ENCODE measurements at regions not wholly inside any gene's neighbourhood (a gene's known extent, or its start where the extent isn't known, plus 50 kb on each side); places are given as distances from the start of the nearest gene placed in this dataset.

DNA sequence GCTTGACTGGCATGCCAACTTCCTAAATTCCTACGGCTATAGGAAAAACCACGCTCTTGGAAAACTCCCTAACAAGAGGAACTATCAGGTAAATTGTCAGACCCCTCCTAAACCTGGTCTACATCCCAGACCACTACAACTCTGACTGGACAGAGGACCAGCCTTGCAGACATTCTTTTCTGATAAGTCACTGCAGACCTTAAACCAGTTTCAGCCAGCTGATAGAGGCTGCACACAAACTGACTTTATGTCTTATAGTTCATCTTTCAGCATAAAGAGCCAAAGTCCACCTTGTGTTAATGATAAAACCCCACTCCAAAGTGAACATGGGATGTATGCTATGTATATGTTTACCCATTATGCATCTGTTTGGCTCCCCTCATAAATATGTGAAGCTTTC, 166.6 kb downstream of the KTN1 start:
- TF ChIP-seq, protein P1, sequence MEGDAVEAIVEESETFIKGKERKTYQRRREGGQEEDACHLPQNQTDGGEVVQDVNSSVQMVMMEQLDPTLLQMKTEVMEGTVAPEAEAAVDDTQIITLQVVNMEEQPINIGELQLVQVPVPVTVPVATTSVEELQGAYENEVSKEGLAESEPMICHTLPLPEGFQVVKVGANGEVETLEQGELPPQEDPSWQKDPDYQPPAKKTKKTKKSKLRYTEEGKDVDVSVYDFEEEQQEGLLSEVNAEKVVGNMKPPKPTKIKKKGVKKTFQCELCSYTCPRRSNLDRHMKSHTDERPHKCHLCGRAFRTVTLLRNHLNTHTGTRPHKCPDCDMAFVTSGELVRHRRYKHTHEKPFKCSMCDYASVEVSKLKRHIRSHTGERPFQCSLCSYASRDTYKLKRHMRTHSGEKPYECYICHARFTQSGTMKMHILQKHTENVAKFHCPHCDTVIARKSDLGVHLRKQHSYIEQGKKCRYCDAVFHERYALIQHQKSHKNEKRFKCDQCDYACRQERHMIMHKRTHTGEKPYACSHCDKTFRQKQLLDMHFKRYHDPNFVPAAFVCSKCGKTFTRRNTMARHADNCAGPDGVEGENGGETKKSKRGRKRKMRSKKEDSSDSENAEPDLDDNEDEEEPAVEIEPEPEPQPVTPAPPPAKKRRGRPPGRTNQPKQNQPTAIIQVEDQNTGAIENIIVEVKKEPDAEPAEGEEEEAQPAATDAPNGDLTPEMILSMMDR (IDR thresholded peaks at IDR 0.05) = no peak
- no peak for TF ChIP-seq POLR2A (IDR thresholded peaks at IDR 0.05)

Measured in thyroid gland (tissue), 4 donors.